HEK293 (cell line): ENCODE measurements at regions not wholly inside any gene's neighbourhood (a gene's known extent, or its start where the extent isn't known, plus 50 kb on each side); places are given as distances from the start of the nearest gene placed in this dataset.

ENCODE experiments used
- CTCF ChIA-PET: fragments of 350-600 bp; formaldehyde crosslinking; extraction: SDS; loops from one replicate; lab custom pipeline; 2021; ENCODE audit warnings: antibody characterized with exemption; lab: Yijun Ruan, JAX
- POLR2A ChIA-PET: fragments of 300-600 bp; formaldehyde crosslinking; extraction: SDS; loops from one replicate; lab custom pipeline; 2020; ENCODE audit warnings: antibody characterized with exemption, inconsistent platforms; lab: Yijun Ruan, JAX
- H3K27ac ChIP-seq: fragments of 200-500 bp; sonication (Bioruptor generic); 2 replicates; pipeline ENCODE4 v1.5.1; 2014; ENCODE audit warnings: low read depth, low read length, control low read depth, inconsistent platforms; ENCODE audit errors: extremely low read depth
- H3K36me3 ChIP-seq, 2 experiments: fragments of 200-500 bp in 1 of 2; sonication (Bioruptor generic) in 1 of 2; 1 replicate in 1 of 2; 2 replicates in 1 of 2; pipeline ENCODE4 v1.5.1; 2014 to 2017; ENCODE audit warnings: inconsistent platforms in 2 of 2, low read length in 2 of 2; ENCODE audit not compliant: control insufficient read depth in 2 of 2, insufficient read depth in 1 of 2
- H3K4me1 ChIP-seq: fragments of 200-500 bp; sonication (Bioruptor generic); 2 replicates; pipeline ENCODE4 v1.5.1; 2014; ENCODE audit warnings: mild to moderate bottlenecking, low read length, inconsistent platforms; ENCODE audit not compliant: control insufficient read depth, insufficient read depth
- H3K4me3 ChIP-seq: 2 replicates; pipeline ENCODE4 v1.5.1; 2011; ENCODE audit warnings: low read depth, mild to moderate bottlenecking, control low read depth, low read length, moderate library complexity
- H3K9me3 ChIP-seq: fragments of 200-500 bp; sonication (Bioruptor generic); 2 replicates; pipeline ENCODE4 v1.5.1; 2014; ENCODE audit warnings: low read depth, low read length, inconsistent platforms; ENCODE audit not compliant: control insufficient read depth, insufficient read depth
- BCL11A ChIP-seq: fragments of 450-650 bp; formaldehyde crosslinking; IDR thresholded peaks from 2 replicates; pipeline ENCODE4 v1.5.1; 2016; ENCODE audit warnings: low read depth, missing biosample characterization, missing genetic modification characterization
- GLI2 ChIP-seq: fragments of 450-650 bp; formaldehyde crosslinking; IDR thresholded peaks from 2 replicates; pipeline ENCODE4; 2017; ENCODE audit warnings: missing biosample characterization, missing genetic modification characterization, low read depth, borderline replicate concordance
- GLIS1 ChIP-seq: fragments of 450-650 bp; formaldehyde crosslinking; IDR thresholded peaks from 2 replicates; pipeline ENCODE4 v1.5.1; 2016; ENCODE audit warnings: missing biosample characterization, missing genetic modification characterization
- KLF8 ChIP-seq: fragments of 450-650 bp; formaldehyde crosslinking; IDR thresholded peaks from 2 replicates; pipeline ENCODE4 v1.5.1; 2016; ENCODE audit warnings: missing biosample characterization, missing genetic modification characterization
- MEIS1 ChIP-seq: sonication (generic); formaldehyde crosslinking; IDR thresholded peaks from 2 replicates; pipeline ENCODE4 v1.8.1; 2022; ENCODE audit warnings: missing genetic modification reagents, mild to moderate bottlenecking, borderline replicate concordance
- WT1 ChIP-seq: fragments of 450-650 bp; formaldehyde crosslinking; IDR thresholded peaks from 2 replicates; pipeline ENCODE4 v1.5.1; 2016; ENCODE audit warnings: missing biosample characterization, missing genetic modification characterization
- ZNF292 ChIP-seq: fragments of 450-650 bp; formaldehyde crosslinking; IDR thresholded peaks from 2 replicates; pipeline ENCODE4 v1.5.1; 2016; ENCODE audit warnings: low read depth, missing biosample characterization, missing genetic modification characterization, borderline replicate concordance
- ZNF416 ChIP-seq: fragments of 450-650 bp; formaldehyde crosslinking; IDR thresholded peaks from 2 replicates; pipeline ENCODE4 v1.5.1; 2016; ENCODE audit warnings: missing biosample characterization, missing genetic modification characterization
- ZNF426 ChIP-seq: fragments of 450-650 bp; formaldehyde crosslinking; IDR thresholded peaks from 2 replicates; pipeline ENCODE4 v1.5.1; 2017; ENCODE audit warnings: missing biosample characterization, missing genetic modification characterization, mild to moderate bottlenecking, inconsistent platforms, moderate library complexity
- ZNF654 ChIP-seq: fragments of 450-650 bp; formaldehyde crosslinking; IDR thresholded peaks from 2 replicates; pipeline ENCODE4 v1.5.1; 2016; ENCODE audit warnings: low read depth, missing biosample characterization, missing genetic modification characterization
- TF ChIP-seq, protein P1 (sequence below): fragments of 450-650 bp; formaldehyde crosslinking; IDR thresholded peaks from 2 replicates; pipeline ENCODE4 v1.5.1; 2016; ENCODE audit warnings: missing biosample characterization, missing genetic modification characterization
- TF ChIP-seq, protein P2 (sequence below): fragments of 450-650 bp; formaldehyde crosslinking; IDR thresholded peaks from 2 replicates; pipeline ENCODE4 v1.5.1; 2016; ENCODE audit warnings: missing biosample characterization, missing genetic modification characterization
- TF ChIP-seq, protein P3 (sequence below): fragments of 450-650 bp; formaldehyde crosslinking; IDR thresholded peaks from 2 replicates; pipeline ENCODE4 v1.5.1; 2016; ENCODE audit warnings: missing biosample characterization, missing genetic modification characterization
- TF ChIP-seq, protein P4 (sequence below): fragments of 450-650 bp; formaldehyde crosslinking; IDR thresholded peaks from 2 replicates; pipeline ENCODE4 v1.5.0; 2017; ENCODE audit warnings: missing biosample characterization, missing genetic modification characterization, borderline replicate concordance
- TF ChIP-seq, protein P5 (sequence below): fragments of 450-650 bp; formaldehyde crosslinking; IDR thresholded peaks from 2 replicates; pipeline ENCODE4 v1.5.1; 2016; ENCODE audit warnings: missing biosample characterization, missing genetic modification characterization
- TF ChIP-seq, protein P6 (sequence below): fragments of 450-650 bp; formaldehyde crosslinking; IDR thresholded peaks from 2 replicates; pipeline ENCODE4 v1.5.1; 2016; ENCODE audit warnings: missing biosample characterization, missing genetic modification characterization, borderline replicate concordance

DNA sequence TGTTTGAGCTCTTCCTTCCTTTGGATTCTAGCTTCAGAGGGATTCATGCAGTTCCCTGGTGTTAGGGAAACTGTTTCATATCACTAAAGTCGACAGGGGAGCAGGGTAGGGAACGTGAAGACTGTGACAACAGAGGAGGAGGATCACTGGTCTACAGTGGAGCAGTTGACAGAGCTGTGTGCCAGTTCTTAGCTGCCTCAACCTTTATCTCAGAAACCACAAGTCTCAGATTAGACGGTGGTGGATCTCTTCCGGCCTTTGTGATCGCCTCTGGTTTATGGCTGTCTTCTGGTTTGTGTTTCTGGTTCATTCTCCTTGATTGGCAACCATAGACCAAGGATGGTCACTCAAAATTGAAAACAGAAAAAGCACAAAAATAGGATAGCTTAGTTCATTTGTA is 538.9 kb upstream of the API5 start:
- no peaks in the 10 kb centered on the region for H3K9me3 ChIP-seq
- ChIA-PET CTCF (interaction anchor here (0.5 to 1.4 kb wide), 3 partner anchors 337 to 510 kb away, joined by 3 to 7 read pairs (median 4); no protein-coding TSS in a partner anchor), POLR2A (no interaction called here)
- no peaks in the 10 kb centered on the region for H3K4me1 ChIP-seq
- no peaks in the 10 kb centered on the region for H3K36me3 ChIP-seq
- H3K27ac ChIP-seq: no peak overlapping the region
- TF ChIP-seq, protein P1, sequence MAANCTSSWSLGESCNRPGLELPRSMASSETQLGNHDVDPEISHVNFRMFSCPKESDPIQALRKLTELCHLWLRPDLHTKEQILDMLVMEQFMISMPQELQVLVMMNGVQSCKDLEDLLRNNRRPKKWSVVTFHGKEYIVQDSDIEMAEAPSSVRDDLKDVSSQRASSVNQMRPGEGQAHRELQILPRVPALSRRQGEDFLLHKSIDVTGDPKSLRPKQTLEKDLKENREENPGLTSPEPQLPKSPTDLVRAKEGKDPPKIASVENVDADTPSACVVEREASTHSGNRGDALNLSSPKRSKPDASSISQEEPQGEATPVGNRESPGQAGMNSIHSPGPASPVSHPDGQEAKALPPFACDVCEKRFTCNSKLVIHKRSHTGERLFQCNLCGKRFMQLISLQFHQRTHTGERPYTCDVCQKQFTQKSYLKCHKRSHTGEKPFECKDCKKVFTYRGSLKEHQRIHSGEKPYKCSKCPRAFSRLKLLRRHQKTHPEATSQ: no peak
- TF ChIP-seq GLIS1 (tag by site-specific recombination) (no peak), ZNF292 (no peak)
- H3K4me3 ChIP-seq: no peak overlapping the region

DNA sequence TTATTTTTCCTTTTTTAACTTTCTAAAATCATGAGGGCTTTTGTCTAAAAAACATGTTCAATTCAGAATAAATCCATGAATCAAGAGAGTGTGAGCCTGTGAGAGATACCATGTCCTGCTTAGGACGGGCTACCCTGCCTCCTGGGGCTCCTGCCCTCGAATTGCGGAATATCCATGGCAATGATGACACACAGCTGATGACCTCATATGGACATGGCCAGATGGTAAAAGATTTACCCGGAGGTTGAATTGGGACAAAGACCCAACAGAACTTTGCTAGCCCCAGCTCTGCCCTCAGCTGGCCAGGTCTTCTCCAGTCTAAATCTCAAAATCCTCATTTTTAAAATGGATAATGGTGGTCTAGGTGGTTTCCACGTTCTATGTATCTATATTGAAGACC is 538.1 kb upstream of the API5 start:
- CTCF ChIA-PET: interaction anchor here (1.4 kb wide), 1 partner anchor 509 kb away, joined by 4 read pairs; no protein-coding TSS in a partner anchor

More for the DNA sequence above, 538.1 kb upstream of the API5 start:
- Histone ChIP-seq H3K9me3 (no peaks in the 10 kb centered on the region), H3K36me3 (no peaks in the 10 kb centered on the region), H3K27ac (no peak overlapping the region), H3K4me1 (no peaks in the 10 kb centered on the region), H3K4me3 (no peak overlapping the region)
- TF ChIP-seq MEIS1 (no peak), ZNF426 (tag by site-specific recombination) (no peak), GLI2 (tag by site-specific recombination) (no peak), WT1 (no peak), ZNF416 (tag by site-specific recombination) (no peak), BCL11A (tag by site-specific recombination) (no peak), KLF8 (tag by site-specific recombination) (no peak), ZNF654 (tag by site-specific recombination) (no peak)
- TF ChIP-seq, protein P2, sequence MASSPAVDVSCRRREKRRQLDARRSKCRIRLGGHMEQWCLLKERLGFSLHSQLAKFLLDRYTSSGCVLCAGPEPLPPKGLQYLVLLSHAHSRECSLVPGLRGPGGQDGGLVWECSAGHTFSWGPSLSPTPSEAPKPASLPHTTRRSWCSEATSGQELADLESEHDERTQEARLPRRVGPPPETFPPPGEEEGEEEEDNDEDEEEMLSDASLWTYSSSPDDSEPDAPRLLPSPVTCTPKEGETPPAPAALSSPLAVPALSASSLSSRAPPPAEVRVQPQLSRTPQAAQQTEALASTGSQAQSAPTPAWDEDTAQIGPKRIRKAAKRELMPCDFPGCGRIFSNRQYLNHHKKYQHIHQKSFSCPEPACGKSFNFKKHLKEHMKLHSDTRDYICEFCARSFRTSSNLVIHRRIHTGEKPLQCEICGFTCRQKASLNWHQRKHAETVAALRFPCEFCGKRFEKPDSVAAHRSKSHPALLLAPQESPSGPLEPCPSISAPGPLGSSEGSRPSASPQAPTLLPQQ (tag by site-specific recombination): no peak
- TF ChIP-seq, protein P3, sequence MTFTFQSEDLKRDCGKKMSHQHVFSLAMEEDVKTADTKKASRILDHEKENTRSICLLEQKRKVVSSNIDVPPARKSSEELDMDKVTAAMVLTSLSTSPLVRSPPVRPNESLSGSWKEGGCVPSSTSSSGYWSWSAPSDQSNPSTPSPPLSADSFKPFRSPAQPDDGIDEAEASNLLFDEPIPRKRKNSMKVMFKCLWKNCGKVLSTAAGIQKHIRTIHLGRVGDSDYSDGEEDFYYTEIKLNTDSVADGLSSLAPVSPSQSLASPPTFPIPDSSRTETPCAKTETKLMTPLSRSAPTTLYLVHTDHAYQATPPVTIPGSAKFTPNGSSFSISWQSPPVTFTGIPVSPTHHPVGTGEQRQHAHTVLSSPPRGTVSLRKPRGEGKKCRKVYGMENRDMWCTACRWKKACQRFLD (tag by site-specific recombination): no peak
- TF ChIP-seq, protein P4, sequence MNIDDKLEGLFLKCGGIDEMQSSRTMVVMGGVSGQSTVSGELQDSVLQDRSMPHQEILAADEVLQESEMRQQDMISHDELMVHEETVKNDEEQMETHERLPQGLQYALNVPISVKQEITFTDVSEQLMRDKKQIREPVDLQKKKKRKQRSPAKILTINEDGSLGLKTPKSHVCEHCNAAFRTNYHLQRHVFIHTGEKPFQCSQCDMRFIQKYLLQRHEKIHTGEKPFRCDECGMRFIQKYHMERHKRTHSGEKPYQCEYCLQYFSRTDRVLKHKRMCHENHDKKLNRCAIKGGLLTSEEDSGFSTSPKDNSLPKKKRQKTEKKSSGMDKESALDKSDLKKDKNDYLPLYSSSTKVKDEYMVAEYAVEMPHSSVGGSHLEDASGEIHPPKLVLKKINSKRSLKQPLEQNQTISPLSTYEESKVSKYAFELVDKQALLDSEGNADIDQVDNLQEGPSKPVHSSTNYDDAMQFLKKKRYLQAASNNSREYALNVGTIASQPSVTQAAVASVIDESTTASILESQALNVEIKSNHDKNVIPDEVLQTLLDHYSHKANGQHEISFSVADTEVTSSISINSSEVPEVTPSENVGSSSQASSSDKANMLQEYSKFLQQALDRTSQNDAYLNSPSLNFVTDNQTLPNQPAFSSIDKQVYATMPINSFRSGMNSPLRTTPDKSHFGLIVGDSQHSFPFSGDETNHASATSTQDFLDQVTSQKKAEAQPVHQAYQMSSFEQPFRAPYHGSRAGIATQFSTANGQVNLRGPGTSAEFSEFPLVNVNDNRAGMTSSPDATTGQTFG (tag by site-specific recombination): no peak
- TF ChIP-seq, protein P5, sequence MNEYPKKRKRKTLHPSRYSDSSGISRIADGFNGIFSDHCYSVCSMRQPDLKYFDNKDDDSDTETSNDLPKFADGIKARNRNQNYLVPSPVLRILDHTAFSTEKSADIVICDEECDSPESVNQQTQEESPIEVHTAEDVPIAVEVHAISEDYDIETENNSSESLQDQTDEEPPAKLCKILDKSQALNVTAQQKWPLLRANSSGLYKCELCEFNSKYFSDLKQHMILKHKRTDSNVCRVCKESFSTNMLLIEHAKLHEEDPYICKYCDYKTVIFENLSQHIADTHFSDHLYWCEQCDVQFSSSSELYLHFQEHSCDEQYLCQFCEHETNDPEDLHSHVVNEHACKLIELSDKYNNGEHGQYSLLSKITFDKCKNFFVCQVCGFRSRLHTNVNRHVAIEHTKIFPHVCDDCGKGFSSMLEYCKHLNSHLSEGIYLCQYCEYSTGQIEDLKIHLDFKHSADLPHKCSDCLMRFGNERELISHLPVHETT (tag by site-specific recombination): no peak
- TF ChIP-seq, protein P6, sequence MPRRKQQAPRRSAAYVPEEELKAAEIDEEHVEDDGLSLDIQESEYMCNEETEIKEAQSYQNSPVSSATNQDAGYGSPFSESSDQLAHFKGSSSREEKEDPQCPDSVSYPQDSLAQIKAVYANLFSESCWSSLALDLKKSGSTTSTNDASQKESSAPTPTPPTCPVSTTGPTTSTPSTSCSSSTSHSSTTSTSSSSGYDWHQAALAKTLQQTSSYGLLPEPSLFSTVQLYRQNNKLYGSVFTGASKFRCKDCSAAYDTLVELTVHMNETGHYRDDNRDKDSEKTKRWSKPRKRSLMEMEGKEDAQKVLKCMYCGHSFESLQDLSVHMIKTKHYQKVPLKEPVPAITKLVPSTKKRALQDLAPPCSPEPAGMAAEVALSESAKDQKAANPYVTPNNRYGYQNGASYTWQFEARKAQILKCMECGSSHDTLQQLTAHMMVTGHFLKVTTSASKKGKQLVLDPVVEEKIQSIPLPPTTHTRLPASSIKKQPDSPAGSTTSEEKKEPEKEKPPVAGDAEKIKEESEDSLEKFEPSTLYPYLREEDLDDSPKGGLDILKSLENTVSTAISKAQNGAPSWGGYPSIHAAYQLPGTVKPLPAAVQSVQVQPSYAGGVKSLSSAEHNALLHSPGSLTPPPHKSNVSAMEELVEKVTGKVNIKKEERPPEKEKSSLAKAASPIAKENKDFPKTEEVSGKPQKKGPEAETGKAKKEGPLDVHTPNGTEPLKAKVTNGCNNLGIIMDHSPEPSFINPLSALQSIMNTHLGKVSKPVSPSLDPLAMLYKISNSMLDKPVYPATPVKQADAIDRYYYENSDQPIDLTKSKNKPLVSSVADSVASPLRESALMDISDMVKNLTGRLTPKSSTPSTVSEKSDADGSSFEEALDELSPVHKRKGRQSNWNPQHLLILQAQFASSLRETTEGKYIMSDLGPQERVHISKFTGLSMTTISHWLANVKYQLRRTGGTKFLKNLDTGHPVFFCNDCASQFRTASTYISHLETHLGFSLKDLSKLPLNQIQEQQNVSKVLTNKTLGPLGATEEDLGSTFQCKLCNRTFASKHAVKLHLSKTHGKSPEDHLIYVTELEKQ (tag by site-specific recombination): no peak
- POLR2A ChIA-PET: no interaction called here
